GM13976 (cell line): ENCODE measurements at regions not wholly inside any gene's neighbourhood (a gene's known extent, or its start where the extent isn't known, plus 50 kb on each side); places are given as distances from the start of the nearest gene placed in this dataset.

Experiments used
- DNase-seq: peaks from one replicate; pipeline ENCODE4 v3.0.0; 2012; ENCODE audit warnings: low spot score
- in situ Hi-C: fragments of 300-500 bp; cut with MboI; formaldehyde crosslinking; loops from one replicate; pipeline ENCODE4 v1.12.0; 2022; ENCODE audit warnings: low sequenced_read_pairs, mixed read lengths, inconsistent platforms; ENCODE audit not compliant: unreplicated experiment
- TF ChIP-seq, protein P1 (sequence below): IDR thresholded peaks from 2 replicates; pipeline ENCODE4 v1.5.1; 2012; ENCODE audit warnings: borderline replicate concordance, mild to moderate bottlenecking; ENCODE audit not compliant: insufficient read depth; ENCODE audit errors: extremely low read depth, missing control alignments, control extremely low read depth

- DNase-seq, result no peak
- TF ChIP-seq, protein P1, sequence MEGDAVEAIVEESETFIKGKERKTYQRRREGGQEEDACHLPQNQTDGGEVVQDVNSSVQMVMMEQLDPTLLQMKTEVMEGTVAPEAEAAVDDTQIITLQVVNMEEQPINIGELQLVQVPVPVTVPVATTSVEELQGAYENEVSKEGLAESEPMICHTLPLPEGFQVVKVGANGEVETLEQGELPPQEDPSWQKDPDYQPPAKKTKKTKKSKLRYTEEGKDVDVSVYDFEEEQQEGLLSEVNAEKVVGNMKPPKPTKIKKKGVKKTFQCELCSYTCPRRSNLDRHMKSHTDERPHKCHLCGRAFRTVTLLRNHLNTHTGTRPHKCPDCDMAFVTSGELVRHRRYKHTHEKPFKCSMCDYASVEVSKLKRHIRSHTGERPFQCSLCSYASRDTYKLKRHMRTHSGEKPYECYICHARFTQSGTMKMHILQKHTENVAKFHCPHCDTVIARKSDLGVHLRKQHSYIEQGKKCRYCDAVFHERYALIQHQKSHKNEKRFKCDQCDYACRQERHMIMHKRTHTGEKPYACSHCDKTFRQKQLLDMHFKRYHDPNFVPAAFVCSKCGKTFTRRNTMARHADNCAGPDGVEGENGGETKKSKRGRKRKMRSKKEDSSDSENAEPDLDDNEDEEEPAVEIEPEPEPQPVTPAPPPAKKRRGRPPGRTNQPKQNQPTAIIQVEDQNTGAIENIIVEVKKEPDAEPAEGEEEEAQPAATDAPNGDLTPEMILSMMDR, result no peak
- in situ Hi-C loops, result no loop called here
These were observed 73.5 kb upstream of the API5 start for GRCh38 chr11:43238341-43238740.

GRCh38 chr11:43239791-43240190, 72.0 kb upstream of the API5 start:
- in situ Hi-C loops, result no loop called here
- no peak for DNase-seq
- TF ChIP-seq, protein P1, result no peak

DNA sequence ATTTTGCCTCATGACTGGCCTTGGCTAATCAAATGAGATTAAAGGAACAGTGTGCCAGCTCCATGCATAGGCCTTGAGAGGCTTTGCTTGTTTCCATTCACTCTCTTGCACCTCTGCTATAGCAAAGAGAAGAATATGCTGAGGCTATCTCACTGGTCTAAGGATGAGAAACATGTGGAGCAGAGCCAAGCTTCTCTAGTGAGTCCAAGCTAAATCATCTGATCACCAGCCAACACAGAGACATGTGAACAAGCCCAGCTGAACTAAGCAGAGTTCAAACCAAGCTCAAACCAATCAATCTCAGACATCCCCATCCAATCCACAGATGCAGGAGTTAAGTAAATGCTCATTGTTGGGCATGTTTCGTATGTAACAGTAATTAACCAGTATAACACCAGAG, 69.4 kb upstream of the API5 start:
- TF ChIP-seq, protein P1, result no peak
- in situ Hi-C loops, result no loop called here
- no peak for DNase-seq

GRCh38 chr11:43243927-43244326, 67.9 kb upstream of the API5 start:
- TF ChIP-seq, protein P1, result no peak
- in situ Hi-C loops, result no loop called here
- DNase-seq, result no peak

DNA sequence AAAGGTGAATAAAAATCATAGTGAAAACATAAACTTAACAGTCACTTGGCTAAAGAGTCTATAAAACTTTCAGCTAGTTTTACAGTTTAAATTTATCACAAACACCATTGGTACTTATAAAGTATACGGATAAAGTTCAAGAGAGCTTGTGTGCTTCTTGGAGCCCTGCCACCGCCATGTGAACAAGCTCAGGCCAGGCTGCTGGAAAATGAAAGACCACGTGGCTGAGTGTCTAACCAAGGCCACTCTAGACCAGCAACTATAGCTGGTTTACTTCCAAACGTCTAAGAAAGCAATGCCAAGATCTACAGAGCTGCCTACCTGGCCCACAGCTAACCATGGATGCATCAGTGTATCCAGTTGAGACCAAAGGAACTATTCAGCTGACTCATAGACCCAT, 66.3 kb upstream of the API5 start:
- TF ChIP-seq, protein P1, result no peak
- in situ Hi-C loops, result no loop called here
- DNase-seq, result no peak

- TF ChIP-seq, protein P1, result no peak
- in situ Hi-C loops, result no loop called here
- DNase-seq, result no peak
These were observed 61.5 kb upstream of the API5 start for GRCh38 chr11:43250309-43250708.

- TF ChIP-seq, protein P1, result no peak
- DNase-seq, result no peak
- in situ Hi-C loops, result no loop called here
These were observed 50.0 kb upstream of the API5 start for GRCh38 chr11:43261775-43262174.
